Sigmoid colon (tissue), 6 donors: ENCODE measurements at regions not wholly inside any gene's neighbourhood (a gene's known extent, or its start where the extent isn't known, plus 50 kb on each side); places are given as distances from the start of the nearest gene placed in this dataset.

Source experiments
- DNase-seq: peaks from one replicate; pipeline ENCODE4 v3.0.0-alpha.2; 2019
- H3K27ac ChIP-seq, 4 donors: fragments of 200-600 bp; sonication (generic); one replicate each; pipeline ENCODE4 v1.5.1; 2016 to 2019; ENCODE audit warnings: mild to moderate bottlenecking in 1 of 4
- H3K27me3 ChIP-seq, 3 donors: fragments of 200-600 bp; sonication (generic); one replicate each; pipeline ENCODE4 v1.5.1; 2019; ENCODE audit warnings: mild to moderate bottlenecking in 1 of 3
- H3K36me3 ChIP-seq, 4 donors: fragments of 200-600 bp; sonication (generic); one replicate each; pipeline ENCODE4 v1.5.1; 2016 to 2019
- H3K4me1 ChIP-seq, 4 donors: fragments of 200-600 bp; sonication (generic); one replicate each; pipeline ENCODE4 v1.5.1; 2017 to 2019
- H3K4me3 ChIP-seq, 4 donors: fragments of 200-600 bp; sonication (generic); one replicate each; pipeline ENCODE4 v1.5.1; 2017 to 2019; ENCODE audit warnings: mild to moderate bottlenecking in 2 of 4, moderate library complexity in 1 of 4
- H3K9me3 ChIP-seq, 4 donors: fragments of 200-600 bp in 3 of 4; sonication (generic) in 3 of 4; one replicate each; pipeline versions ENCODE4 v1.5.1 to v1.6.1; 2013 to 2019
- EP300 ChIP-seq, 4 donors: sonication (generic); formaldehyde crosslinking; IDR thresholded peaks; one replicate each; pipeline ENCODE4 v1.6.1; 2017; ENCODE audit warnings: antibody characterized with exemption in 4 of 4
- POLR2A ChIP-seq, 2 donors: fragments of 450-650 bp; IDR thresholded peaks; one replicate each; pipeline ENCODE4 v1.6.1; 2016; ENCODE audit warnings: antibody characterized with exemption in 2 of 2, mild to moderate bottlenecking in 2 of 2, moderate library complexity in 2 of 2
- POLR2AphosphoS5 ChIP-seq, 4 donors: sonication (generic); formaldehyde crosslinking; IDR thresholded peaks; one replicate each; pipeline ENCODE4 v1.6.1; 2017; ENCODE audit warnings: antibody characterized with exemption in 4 of 4
- WGBS, 2 donors: extraction: QIAGEN DNeasy Blood & Tissue Kit; methylation state at CpG; one replicate each; pipeline ENCODE4 v1.1.7; 2013; 5-methylcytosine and 5-hydroxymethylcytosine counted together
- intact Hi-C: fragments of 100-400 bp; cut with DNase I; formaldehyde crosslinking; loops from one replicate; pipeline ENCODE4 v1.15.1; 2023
- TF ChIP-seq, protein P1 (sequence below), 4 experiments: fragments of 450-650 bp in 3 of 4; fragments of 200-600 bp in 1 of 4; IDR thresholded peaks; one replicate each; pipeline ENCODE4 v1.5.1; 2016 to 2019; ENCODE audit warnings: antibody characterized with exemption in 4 of 4, mild to moderate bottlenecking in 3 of 4, moderate library complexity in 2 of 4
- donor health status: healthy with polysubstance abuse.
- donor health status: healthy.

DNA sequence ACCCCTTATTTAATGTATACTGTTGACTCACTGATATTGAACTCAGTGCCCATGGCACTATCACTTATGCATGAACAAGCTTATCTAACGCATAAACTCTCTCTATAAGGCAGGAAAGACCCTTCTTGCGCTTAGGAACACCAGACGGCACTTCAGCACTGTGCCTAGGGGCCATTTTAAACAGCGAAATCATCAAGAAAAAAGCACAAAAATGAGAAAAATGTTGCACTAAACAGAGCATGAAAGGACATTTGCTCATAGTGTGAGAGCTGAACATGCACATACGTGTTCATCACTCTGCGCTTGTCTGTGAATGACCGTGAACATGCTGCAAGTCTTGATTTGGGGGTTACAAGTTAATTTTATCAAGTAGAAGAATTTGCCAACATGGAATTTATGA is 109.6 kb downstream of the WDR11 start:
- H3K27me3 ChIP-seq, result no peaks in the 10 kb centered on the region
- no peak overlapping the region for H3K4me3 ChIP-seq
- H3K9me3 ChIP-seq, result no peaks in the 10 kb centered on the region
- TF ChIP-seq EP300 (IDR thresholded peaks at IDR 0.05), result no peak
- no peak for TF ChIP-seq POLR2A (IDR thresholded peaks at IDR 0.05)
- no peak for TF ChIP-seq POLR2AphosphoS5 (IDR thresholded peaks at IDR 0.05)
- TF ChIP-seq, protein P1, sequence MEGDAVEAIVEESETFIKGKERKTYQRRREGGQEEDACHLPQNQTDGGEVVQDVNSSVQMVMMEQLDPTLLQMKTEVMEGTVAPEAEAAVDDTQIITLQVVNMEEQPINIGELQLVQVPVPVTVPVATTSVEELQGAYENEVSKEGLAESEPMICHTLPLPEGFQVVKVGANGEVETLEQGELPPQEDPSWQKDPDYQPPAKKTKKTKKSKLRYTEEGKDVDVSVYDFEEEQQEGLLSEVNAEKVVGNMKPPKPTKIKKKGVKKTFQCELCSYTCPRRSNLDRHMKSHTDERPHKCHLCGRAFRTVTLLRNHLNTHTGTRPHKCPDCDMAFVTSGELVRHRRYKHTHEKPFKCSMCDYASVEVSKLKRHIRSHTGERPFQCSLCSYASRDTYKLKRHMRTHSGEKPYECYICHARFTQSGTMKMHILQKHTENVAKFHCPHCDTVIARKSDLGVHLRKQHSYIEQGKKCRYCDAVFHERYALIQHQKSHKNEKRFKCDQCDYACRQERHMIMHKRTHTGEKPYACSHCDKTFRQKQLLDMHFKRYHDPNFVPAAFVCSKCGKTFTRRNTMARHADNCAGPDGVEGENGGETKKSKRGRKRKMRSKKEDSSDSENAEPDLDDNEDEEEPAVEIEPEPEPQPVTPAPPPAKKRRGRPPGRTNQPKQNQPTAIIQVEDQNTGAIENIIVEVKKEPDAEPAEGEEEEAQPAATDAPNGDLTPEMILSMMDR (IDR thresholded peaks at IDR 0.05), result no peak
- intact Hi-C loops, result no loop called here
- whole genome bisulfite sequencing, 2 donors, result 96 to 97% methylated on average over 7 of the region's 7 CpGs
- H3K4me1 ChIP-seq, result peaks cover 0 to 18% (median 17%) of the 10 kb centered on the region in 4 donors
- H3K36me3 ChIP-seq, result no peaks in the 10 kb centered on the region
- no peak overlapping the region for H3K27ac ChIP-seq
- no peak for DNase-seq

DNA sequence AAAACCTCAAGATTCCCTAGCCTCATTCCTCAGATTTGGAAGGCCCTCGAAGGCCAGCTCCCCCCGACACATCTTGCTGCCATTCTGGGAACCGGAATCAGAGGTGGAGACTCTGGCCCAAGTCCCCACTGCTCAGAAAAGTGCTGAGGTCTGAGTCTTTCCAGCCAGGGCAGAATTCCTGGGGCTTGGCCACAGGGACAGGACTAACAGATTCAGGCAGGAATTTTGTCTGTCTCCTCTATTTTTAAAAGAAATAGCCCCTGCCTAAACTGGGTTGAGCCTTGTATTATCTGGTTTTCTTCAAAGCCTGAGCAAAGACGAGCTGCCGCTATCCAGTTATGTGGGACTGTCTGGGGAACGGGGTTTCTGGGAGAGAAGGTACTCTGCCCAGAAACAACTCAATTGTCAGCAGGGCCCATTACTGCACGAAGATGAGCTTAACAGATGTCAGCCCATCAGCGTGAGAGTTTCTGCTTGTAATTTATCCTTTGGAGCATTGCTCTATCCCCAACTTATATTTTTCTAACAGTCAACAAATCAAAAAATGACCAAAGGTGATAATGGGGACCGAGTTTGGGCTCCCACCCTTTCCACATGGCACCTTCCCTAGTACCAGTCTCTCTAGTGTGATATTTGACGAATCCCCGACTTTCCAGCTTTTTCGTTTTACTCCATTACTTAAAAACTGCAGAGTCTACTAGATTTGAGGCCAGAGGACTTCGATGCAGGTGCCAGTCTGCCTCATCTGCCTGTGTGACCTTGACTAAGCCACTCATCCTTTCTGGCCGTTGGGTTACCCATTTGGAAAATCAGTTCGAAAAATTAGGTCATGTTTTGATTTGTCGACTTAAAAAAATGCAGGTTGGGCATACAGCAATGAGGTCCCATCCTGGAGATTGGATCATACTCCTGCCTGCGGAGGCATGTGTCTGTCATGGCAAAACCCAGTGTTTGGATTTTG is 110.9 kb downstream of the WDR11 start:
- no peaks in the 10 kb centered on the region for H3K36me3 ChIP-seq
- H3K9me3 ChIP-seq, result no peaks in the 10 kb centered on the region
- WGBS, 2 donors, result 86 to 93% methylated on average over 17 of the region's 17 CpGs
- H3K27ac ChIP-seq, result peak overlapping the region in 3 of 4 donors; percentile 36 to 58 (median 36)
- no peak overlapping the region for H3K4me3 ChIP-seq
- no peak for DNase-seq
- no peaks in the 10 kb centered on the region for H3K27me3 ChIP-seq
- peaks cover 0 to 18% (median 17%) of the 10 kb centered on the region in 4 donors for H3K4me1 ChIP-seq
- intact Hi-C loops, result no loop called here
- TF ChIP-seq POLR2A (IDR thresholded peaks at IDR 0.05), result no peak
- no peak for TF ChIP-seq POLR2AphosphoS5 (IDR thresholded peaks at IDR 0.05)
- TF ChIP-seq, protein P1 (IDR thresholded peaks at IDR 0.05), result no peak

DNA sequence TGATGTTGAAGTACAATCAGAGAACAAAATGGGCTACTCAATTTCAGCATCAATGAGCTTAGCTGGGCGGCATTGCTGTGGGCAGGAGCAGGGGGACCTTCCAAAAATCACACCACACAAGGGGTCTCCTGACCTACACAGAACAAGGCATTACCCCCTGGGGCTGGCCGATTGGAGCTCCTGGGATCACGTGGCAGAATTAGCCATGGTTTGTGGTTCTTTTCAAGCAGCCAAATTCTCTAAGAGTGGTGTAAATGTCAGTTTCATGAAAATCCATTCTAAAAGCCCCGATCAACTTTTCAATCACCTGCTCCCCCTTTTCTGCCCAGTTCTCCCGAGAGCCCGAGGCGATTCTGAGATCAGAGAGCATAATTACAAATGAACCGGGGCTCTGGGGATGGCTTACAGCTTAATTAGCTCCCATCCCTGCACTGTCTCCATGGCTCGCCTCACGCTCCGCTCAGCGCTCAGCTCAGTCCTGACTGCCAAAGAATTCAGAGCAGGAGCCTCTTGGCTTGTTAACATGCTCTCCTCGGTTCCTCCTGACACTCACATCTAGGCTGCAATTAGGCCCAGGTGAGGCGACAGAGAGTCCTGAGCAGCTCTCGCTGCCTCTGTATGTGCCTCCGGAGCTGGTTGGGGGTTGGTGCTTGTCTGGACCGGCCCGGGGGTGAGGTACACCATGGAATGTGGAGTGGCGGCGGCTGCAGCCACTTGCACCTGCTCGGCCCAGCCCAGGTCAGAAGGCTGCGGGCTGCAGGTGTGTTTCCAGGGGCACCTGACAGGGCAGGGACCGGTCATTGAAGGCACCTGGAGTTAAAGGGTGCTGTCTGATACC is 111.8 kb downstream of the WDR11 start:
- H3K36me3 ChIP-seq, result no peaks in the 10 kb centered on the region
- intact Hi-C loops, result no loop called here
- H3K4me1 ChIP-seq, result peaks cover 0 to 18% (median 17%) of the 10 kb centered on the region in 4 donors
- H3K4me3 ChIP-seq, result no peak overlapping the region
- no peaks in the 10 kb centered on the region for H3K9me3 ChIP-seq
- H3K27me3 ChIP-seq, result no peaks in the 10 kb centered on the region
- no peak for DNase-seq
- peak overlapping the region in 1 of 4 donors; percentile 9 for H3K27ac ChIP-seq
- TF ChIP-seq POLR2AphosphoS5 (IDR thresholded peaks at IDR 0.05) (no peak), EP300 (IDR thresholded peaks at IDR 0.05) (no peak), POLR2A (IDR thresholded peaks at IDR 0.05) (no peak)
- TF ChIP-seq, protein P1 (IDR thresholded peaks at IDR 0.05), result no peak
- 31 to 49% methylated on average over 23 of the region's 23 CpGs for WGBS, 2 donors

DNA sequence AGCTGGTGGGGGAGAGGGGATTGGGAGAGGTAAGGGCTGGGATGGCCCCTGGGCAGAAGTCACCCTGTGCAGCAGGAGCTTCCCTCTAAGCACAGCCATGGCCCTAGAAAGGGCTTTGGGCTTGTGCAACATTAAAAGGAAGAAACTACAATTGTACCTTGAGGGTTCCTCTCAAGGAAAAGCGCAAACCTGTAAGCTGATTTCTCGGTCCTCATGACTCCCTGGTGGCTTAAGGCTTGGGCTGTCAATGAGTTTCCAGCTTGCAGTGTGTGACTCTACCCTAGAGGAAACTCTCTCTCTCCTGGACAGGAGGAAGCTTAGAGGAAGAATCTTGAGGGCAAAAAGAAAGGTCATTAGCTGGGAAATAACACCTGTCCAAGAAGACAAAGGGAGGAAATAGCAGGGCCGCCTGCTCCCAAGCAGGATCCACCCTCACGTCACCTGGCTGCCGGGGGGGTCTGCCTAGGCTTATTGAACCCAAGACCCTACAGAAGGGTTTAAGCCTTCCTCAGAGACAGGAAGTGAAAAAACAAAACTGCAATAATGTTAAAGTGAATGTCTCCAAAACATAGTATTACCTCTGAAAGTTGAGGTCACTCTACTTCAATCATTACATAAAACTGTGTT is 112.5 kb downstream of the WDR11 start:
- WGBS, 2 donors, result 48 to 65% methylated on average over 5 of the region's 5 CpGs
- H3K4me3 ChIP-seq, result no peak overlapping the region
- H3K9me3 ChIP-seq, result no peaks in the 10 kb centered on the region

More for the DNA sequence above, 112.5 kb downstream of the WDR11 start:
- Histone ChIP-seq H3K27ac (no peak overlapping the region), H3K4me1 (peaks cover 0 to 18% (median 17%) of the 10 kb centered on the region in 4 donors), H3K36me3 (no peaks in the 10 kb centered on the region), H3K27me3 (no peaks in the 10 kb centered on the region)
- DNase-seq, result no peak
- intact Hi-C loops, result no loop called here
- TF ChIP-seq POLR2AphosphoS5 (IDR thresholded peaks at IDR 0.05), result no peak
